ENCODE measurements at regions not wholly inside any gene's neighbourhood (a gene's known extent, or its start where the extent isn't known, plus 50 kb on each side); places are given as distances from the start of the nearest gene placed in this dataset.

GRCh38 chr21:24856326-24856725, 751.0 kb downstream of the MRPL39 start:
- DNase-seq, result no peak

- no peak for DNase-seq
Measured at GRCh38 chr21:24852610-24853195, 754.6 kb downstream of the MRPL39 start.

- no peak for DNase-seq
Measured at GRCh38 chr21:24850121-24850520, 757.2 kb downstream of the MRPL39 start.

GRCh38 chr21:24844671-24845070, 762.6 kb downstream of the MRPL39 start:
- DNase-seq, result no peak

GRCh38 chr21:24840287-24840686, 767.0 kb downstream of the MRPL39 start:
- no peak for DNase-seq

- no peak for DNase-seq
Measured at GRCh38 chr21:24832961-24833360, 774.3 kb downstream of the MRPL39 start.

- DNase-seq, result no peak
Measured at GRCh38 chr21:24829397-24829796, 777.9 kb downstream of the MRPL39 start.

GRCh38 chr21:24826822-24827221, 780.5 kb downstream of the MRPL39 start:
- no peak for DNase-seq

- DNase-seq, result no peak
Measured at GRCh38 chr21:24825348-24825747, 781.9 kb downstream of the MRPL39 start.

- DNase-seq, result no peak
Measured at GRCh38 chr21:24824209-24824608, 783.1 kb downstream of the MRPL39 start.

- DNase-seq, result no peak
Measured at GRCh38 chr21:24823247-24823646, 784.0 kb downstream of the MRPL39 start.

- no peak for DNase-seq
Measured at GRCh38 chr21:24785033-24785432, 822.2 kb downstream of the MRPL39 start.

GRCh38 chr21:24781146-24781545, 826.1 kb downstream of the MRPL39 start:
- DNase-seq, result no peak

- no peak for DNase-seq
Measured at GRCh38 chr21:24759348-24760075, 847.8 kb downstream of the MRPL39 start.

GRCh38 chr21:24738063-24738462, 869.2 kb downstream of the MRPL39 start:
- DNase-seq, result no peak

- DNase-seq, result no peak
Measured at GRCh38 chr21:24737296-24737850, 869.9 kb downstream of the MRPL39 start.

- no peak for DNase-seq
Measured at GRCh38 chr21:24730661-24731060, 876.6 kb downstream of the MRPL39 start.

GRCh38 chr21:24729568-24729967, 877.7 kb downstream of the MRPL39 start:
- DNase-seq, result no peak

- DNase-seq, result no peak
Measured at GRCh38 chr21:24727803-24728440, 879.4 kb downstream of the MRPL39 start.

- no peak for DNase-seq
Measured at GRCh38 chr21:24716281-24716918, 890.9 kb downstream of the MRPL39 start.

GRCh38 chr21:24714646-24715200, 892.6 kb downstream of the MRPL39 start:
- DNase-seq, result no peak

- no peak for DNase-seq
Measured at GRCh38 chr21:24705201-24705600, 902.1 kb downstream of the MRPL39 start.

- no peak for DNase-seq
Measured at GRCh38 chr21:24693779-24694178, 913.5 kb downstream of the MRPL39 start.

Measured in CD4-positive, alpha-beta T cell treated with Interferon alpha-2 for 1 hour (primary cell).